SJCRH30 (cell line): ENCODE measurements at regions not wholly inside any gene's neighbourhood (a gene's known extent, or its start where the extent isn't known, plus 50 kb on each side); places are given as distances from the start of the nearest gene placed in this dataset.

ENCODE experiments used
- DNase-seq, 2 experiments: peaks; one replicate each; pipeline ENCODE4 v3.0.0-alpha.2; 2015 to 2020
- H3K27ac ChIP-seq: fragments of 250-450 bp; sonication (Bioruptor Pico); 2 replicates; pipeline ENCODE4 v1.5.1; 2020; ENCODE audit warnings: mild to moderate bottlenecking, moderate library complexity
- H3K27me3 ChIP-seq: fragments of 250-450 bp; sonication (Bioruptor Pico); 2 replicates; pipeline ENCODE4 v1.5.1; 2020; ENCODE audit warnings: mild to moderate bottlenecking, moderate library complexity
- H3K36me3 ChIP-seq: fragments of 250-450 bp; sonication (Bioruptor Pico); 2 replicates; pipeline ENCODE4 v1.5.1; 2020; ENCODE audit warnings: mild to moderate bottlenecking, moderate library complexity
- H3K4me1 ChIP-seq: fragments of 250-450 bp; sonication (Bioruptor Pico); 2 replicates; pipeline ENCODE4 v1.5.1; 2020; ENCODE audit warnings: mild to moderate bottlenecking, moderate library complexity
- H3K4me3 ChIP-seq: fragments of 250-450 bp; sonication (Bioruptor Pico); 2 replicates; pipeline ENCODE4 v1.5.1; 2020; ENCODE audit warnings: mild to moderate bottlenecking, moderate library complexity
- H3K9me3 ChIP-seq: fragments of 250-450 bp; sonication (Bioruptor Pico); replicated peaks from 2 replicates; pipeline ENCODE4 v1.5.1; 2020; ENCODE audit warnings: mild to moderate bottlenecking, moderate library complexity

GRCh38 chr7:13496976-13497375, 492.5 kb downstream of the ETV1 start:
- Histone ChIP-seq H3K4me3 (no peak overlapping the region), H3K9me3 (no peaks in the 10 kb centered on the region), H3K4me1 (0 out of 2 replicates have a peak, but pooled peaks cover 2% of the 10 kb centered on the region), H3K36me3 (no peaks in the 10 kb centered on the region), H3K27me3 (no peaks in the 10 kb centered on the region), H3K27ac (no peak overlapping the region)
- DNase-seq, result no peak

GRCh38 chr7:13508586-13508985, 480.9 kb downstream of the ETV1 start:
- DNase-seq, result peak; percentile 8 to 44
- Histone ChIP-seq H3K36me3 (no peaks in the 10 kb centered on the region), H3K4me3 (no peak overlapping the region), H3K27me3 (no peaks in the 10 kb centered on the region), H3K9me3 (no peaks in the 10 kb centered on the region; the same call in 1 of the 2 replicates), H3K4me1 (no peaks in the 10 kb centered on the region; the same call in 1 of the 2 replicates), H3K27ac (no peak overlapping the region)

DNA sequence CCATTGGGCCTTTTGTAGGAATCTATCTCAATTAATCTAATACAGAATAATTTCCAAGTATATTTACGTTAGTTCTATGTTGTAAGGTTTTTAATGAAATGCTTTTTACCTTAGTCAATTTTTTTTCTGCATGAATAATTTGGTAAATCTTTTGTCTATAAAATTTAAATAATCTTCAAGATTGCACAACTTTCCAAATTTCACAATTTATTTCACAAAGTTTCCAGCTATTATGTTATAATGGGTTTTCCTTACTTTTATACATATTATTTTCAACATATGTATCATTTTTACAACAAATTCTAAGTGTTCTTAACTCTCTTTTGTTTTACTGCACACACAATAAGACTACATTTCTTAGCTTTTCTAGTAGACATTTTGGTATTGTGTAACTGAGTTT, 470.7 kb downstream of the ETV1 start:
- Histone ChIP-seq H3K27ac (no peak overlapping the region), H3K9me3 (no peaks in the 10 kb centered on the region), H3K36me3 (no peaks in the 10 kb centered on the region), H3K4me1 (no peaks in the 10 kb centered on the region), H3K27me3 (no peaks in the 10 kb centered on the region), H3K4me3 (no peak overlapping the region)
- DNase-seq, result no peak

- no peaks in the 10 kb centered on the region for H3K4me1 ChIP-seq
- H3K27me3 ChIP-seq, result no peaks in the 10 kb centered on the region
- no peak overlapping the region for H3K4me3 ChIP-seq
- no peaks in the 10 kb centered on the region for H3K9me3 ChIP-seq
- no peak overlapping the region for H3K27ac ChIP-seq
- DNase-seq, result no peak
- no peaks in the 10 kb centered on the region for H3K36me3 ChIP-seq
These were observed 465.4 kb downstream of the ETV1 start for GRCh38 chr7:13524076-13524475.

DNA sequence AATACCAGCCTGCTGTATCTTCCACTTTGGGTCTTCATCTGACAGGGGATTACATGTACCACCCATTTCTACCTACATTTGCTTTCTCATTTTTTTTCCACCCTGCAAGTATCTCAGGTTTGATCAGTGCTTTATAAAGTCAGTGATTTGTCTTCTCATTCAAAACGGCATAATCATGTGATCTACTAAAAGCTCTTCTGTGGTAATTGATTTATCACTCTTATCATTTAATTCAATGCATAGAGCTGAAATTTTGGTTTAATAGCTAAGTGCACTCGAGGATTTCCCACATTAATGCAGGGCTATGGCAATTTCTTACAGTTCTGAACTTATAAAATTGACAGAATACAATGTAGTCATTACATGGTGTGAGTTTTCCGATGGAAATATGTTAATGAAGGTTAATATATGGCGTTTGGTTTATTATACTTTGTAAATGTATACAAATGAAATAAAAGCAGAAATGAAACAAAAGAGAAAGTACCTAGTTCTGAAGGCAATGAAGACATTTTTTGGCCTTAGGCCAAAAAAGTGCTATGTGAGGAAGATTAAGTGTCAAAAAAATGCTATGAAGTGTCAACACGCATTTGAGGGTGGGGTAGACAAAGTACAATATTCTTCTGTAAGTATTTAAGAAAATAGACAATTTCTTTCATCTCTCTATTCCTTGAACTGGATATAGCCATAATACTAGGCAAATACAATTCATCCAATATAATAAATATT, 457.3 kb downstream of the ETV1 start:
- Histone ChIP-seq H3K4me1 (no peaks in the 10 kb centered on the region), H3K4me3 (no peak overlapping the region)
- no peak for DNase-seq

DNA sequence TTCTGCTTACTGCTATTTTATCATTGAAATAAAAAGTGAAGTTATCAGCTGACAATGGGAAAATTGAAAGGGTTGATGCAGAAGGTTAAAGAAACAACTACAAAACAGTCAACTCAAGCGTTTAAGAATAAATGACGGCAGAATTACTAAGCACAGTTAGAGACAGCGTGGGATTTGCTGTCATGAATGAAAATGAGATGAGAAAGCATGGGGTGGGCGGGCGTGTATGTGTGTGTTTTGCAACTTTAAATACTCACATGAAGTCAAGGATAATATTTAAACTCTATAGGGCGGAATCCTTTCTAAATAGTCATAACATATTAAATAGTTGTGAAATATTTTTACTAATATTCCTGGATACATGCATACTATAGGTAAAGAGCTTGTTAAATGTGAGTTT, 450.8 kb downstream of the ETV1 start:
- H3K9me3 ChIP-seq, result no peaks in the 10 kb centered on the region
- H3K4me3 ChIP-seq, result no peak overlapping the region
- no peaks in the 10 kb centered on the region for H3K4me1 ChIP-seq
- H3K27ac ChIP-seq, result no peak overlapping the region
- H3K27me3 ChIP-seq, result no peaks in the 10 kb centered on the region
- DNase-seq, result no peak
- no peaks in the 10 kb centered on the region for H3K36me3 ChIP-seq

More for the DNA sequence above, 457.3 kb downstream of the ETV1 start:
- Histone ChIP-seq H3K27ac (no peak overlapping the region), H3K9me3 (no peaks in the 10 kb centered on the region), H3K36me3 (no peaks in the 10 kb centered on the region), H3K27me3 (no peaks in the 10 kb centered on the region)

- Histone ChIP-seq H3K27me3 (no peaks in the 10 kb centered on the region), H3K9me3 (no peaks in the 10 kb centered on the region), H3K4me1 (no peaks in the 10 kb centered on the region), H3K27ac (no peak overlapping the region), H3K36me3 (no peaks in the 10 kb centered on the region), H3K4me3 (no peak overlapping the region)
- no peak for DNase-seq
These were observed 449.0 kb downstream of the ETV1 start for GRCh38 chr7:13540429-13540828.

DNA sequence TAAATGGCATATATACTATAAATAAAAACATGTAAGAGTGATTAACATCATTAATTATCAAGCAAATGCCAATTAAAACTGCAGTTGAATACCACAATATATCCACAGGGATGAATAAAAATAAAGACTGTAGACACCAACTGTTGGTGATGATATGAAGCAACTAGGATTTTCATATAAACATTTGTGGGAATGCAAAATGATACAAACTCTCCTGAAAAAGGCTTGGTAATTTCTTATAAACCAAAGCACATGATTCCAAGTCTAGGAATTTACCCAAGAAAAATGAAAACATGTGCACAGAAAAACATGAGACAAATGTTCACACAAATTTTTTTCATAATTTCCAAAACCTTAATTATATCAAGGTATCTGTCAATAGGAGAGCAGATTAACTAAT, 448.1 kb downstream of the ETV1 start:
- Histone ChIP-seq H3K36me3 (no peaks in the 10 kb centered on the region), H3K27ac (no peak overlapping the region), H3K4me1 (no peaks in the 10 kb centered on the region), H3K4me3 (no peak overlapping the region), H3K9me3 (no peaks in the 10 kb centered on the region), H3K27me3 (no peaks in the 10 kb centered on the region)
- no peak for DNase-seq

- no peak overlapping the region for H3K4me3 ChIP-seq
- no peaks in the 10 kb centered on the region for H3K36me3 ChIP-seq
- H3K4me1 ChIP-seq, result no peaks in the 10 kb centered on the region
- H3K9me3 ChIP-seq, result no peaks in the 10 kb centered on the region
- no peaks in the 10 kb centered on the region for H3K27me3 ChIP-seq
- no peak for DNase-seq
- H3K27ac ChIP-seq, result no peak overlapping the region
These were observed 447.0 kb downstream of the ETV1 start for GRCh38 chr7:13542451-13542850.

GRCh38 chr7:13551503-13551902, 438.0 kb downstream of the ETV1 start:
- no peak overlapping the region for H3K4me3 ChIP-seq
- peak; percentile 77 to 96 for DNase-seq
- no peaks in the 10 kb centered on the region for H3K36me3 ChIP-seq
- peaks cover 28% of the 10 kb centered on the region for H3K4me1 ChIP-seq
- no peaks in the 10 kb centered on the region for H3K9me3 ChIP-seq
- peak overlapping the region; percentile 76 for H3K27ac ChIP-seq
- H3K27me3 ChIP-seq, result no peaks in the 10 kb centered on the region

DNA sequence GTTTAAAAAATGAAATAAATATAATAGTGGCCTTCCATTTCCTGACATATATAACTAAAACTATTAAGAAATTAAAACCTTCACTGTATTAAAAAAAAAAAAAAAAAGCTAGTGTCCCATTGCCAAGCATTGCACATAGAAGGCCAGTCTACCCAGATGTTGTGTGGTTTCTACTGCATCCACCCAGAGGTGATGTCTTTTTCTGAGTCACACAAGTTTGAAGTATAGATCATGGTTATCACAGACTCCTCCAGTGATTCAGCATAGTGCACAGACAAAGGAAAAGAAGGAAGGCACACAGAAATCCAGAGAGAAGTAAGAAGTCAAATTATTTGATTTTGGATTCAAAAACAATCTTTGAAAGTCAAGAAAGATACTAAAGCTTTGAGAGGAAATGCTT, 429.0 kb downstream of the ETV1 start:
- no peaks in the 10 kb centered on the region for H3K4me1 ChIP-seq
- H3K27ac ChIP-seq, result no peak overlapping the region
- DNase-seq, result no peak
- H3K9me3 ChIP-seq, result no peaks in the 10 kb centered on the region
- no peaks in the 10 kb centered on the region for H3K27me3 ChIP-seq
- no peak overlapping the region for H3K4me3 ChIP-seq
- H3K36me3 ChIP-seq, result no peaks in the 10 kb centered on the region

GRCh38 chr7:13563257-13563656, 426.2 kb downstream of the ETV1 start:
- H3K27me3 ChIP-seq, result no peaks in the 10 kb centered on the region
- no peak overlapping the region for H3K27ac ChIP-seq
- no peak for DNase-seq
- no peaks in the 10 kb centered on the region for H3K4me1 ChIP-seq
- no peak overlapping the region for H3K4me3 ChIP-seq
- H3K36me3 ChIP-seq, result no peaks in the 10 kb centered on the region
- no peaks in the 10 kb centered on the region for H3K9me3 ChIP-seq

DNA sequence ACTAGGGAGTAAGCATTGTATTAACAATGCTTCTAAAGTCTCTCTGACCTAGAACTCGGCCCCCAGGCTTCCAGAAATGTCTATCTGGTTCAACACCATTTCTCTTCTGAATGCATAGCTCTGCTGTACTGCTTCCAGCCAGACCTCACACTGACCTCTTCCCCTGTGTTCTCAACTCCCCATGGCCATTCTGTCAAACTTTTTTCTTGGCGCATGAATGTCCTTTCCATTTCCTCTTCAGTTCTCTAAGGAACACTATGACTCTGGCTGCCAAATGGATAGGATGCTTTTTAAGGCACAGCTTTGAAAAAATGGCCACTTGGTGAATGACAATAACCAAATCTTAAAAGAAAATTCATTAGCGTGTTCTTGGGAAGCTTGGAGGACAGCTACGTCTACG, 425.8 kb downstream of the ETV1 start:
- no peak for DNase-seq
- Histone ChIP-seq H3K4me3 (no peak overlapping the region), H3K27me3 (no peaks in the 10 kb centered on the region), H3K36me3 (no peaks in the 10 kb centered on the region), H3K9me3 (no peaks in the 10 kb centered on the region), H3K27ac (no peak overlapping the region), H3K4me1 (no peaks in the 10 kb centered on the region)

GRCh38 chr7:13577566-13578145, 411.8 kb downstream of the ETV1 start:
- Histone ChIP-seq H3K36me3 (no peaks in the 10 kb centered on the region), H3K27ac (no peak overlapping the region), H3K4me3 (no peak overlapping the region), H3K4me1 (peaks cover 7% of the 10 kb centered on the region; the same call in 1 of the 2 replicates), H3K27me3 (no peaks in the 10 kb centered on the region), H3K9me3 (no peaks in the 10 kb centered on the region)
- no peak for DNase-seq

- no peaks in the 10 kb centered on the region for H3K9me3 ChIP-seq
- no peak for DNase-seq
These were observed 411.2 kb downstream of the ETV1 start for GRCh38 chr7:13578294-13578693.

GRCh38 chr7:13581097-13581496, 408.4 kb downstream of the ETV1 start:
- DNase-seq, result no peak
- Histone ChIP-seq H3K4me3 (no peak overlapping the region), H3K4me1 (peaks cover 7% of the 10 kb centered on the region; the same call in 1 of the 2 replicates), H3K9me3 (no peaks in the 10 kb centered on the region; the same call in 1 of the 2 replicates), H3K27me3 (no peaks in the 10 kb centered on the region), H3K36me3 (no peaks in the 10 kb centered on the region), H3K27ac (no peak overlapping the region)

More at GRCh38 chr7:13578294-13578693, 411.2 kb downstream of the ETV1 start:
- Histone ChIP-seq H3K36me3 (no peaks in the 10 kb centered on the region), H3K27me3 (no peaks in the 10 kb centered on the region), H3K4me3 (no peak overlapping the region), H3K27ac (no peak overlapping the region), H3K4me1 (peaks cover 7% of the 10 kb centered on the region; the same call in 1 of the 2 replicates)
